ENCODE measurements at regions not wholly inside any gene's neighbourhood (a gene's known extent, or its start where the extent isn't known, plus 50 kb on each side); places are given as distances from the start of the nearest gene placed in this dataset.

DNA sequence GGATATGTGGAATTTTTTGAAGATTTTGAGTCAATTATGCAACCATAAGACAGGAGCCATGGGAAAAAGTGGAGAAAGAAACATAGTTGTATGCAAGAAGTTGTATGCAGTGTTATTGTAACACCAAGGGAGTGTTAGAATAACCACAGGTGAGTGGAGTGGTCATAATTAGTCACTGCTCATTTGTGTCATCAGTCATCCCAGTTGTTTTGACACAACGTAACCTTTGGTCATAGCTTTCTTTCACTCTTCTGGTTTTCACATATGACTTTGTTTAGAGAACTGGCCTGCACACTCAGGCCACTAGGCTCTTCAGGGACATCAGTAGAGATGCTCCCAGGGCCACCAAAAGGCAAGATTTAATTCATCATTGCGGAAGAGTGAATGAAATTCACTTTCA, 158.7 kb upstream of the HMHB1 start:
- POLR2A ChIA-PET (ENCODE audit: partially characterized antibody), result no interaction called here
- Histone ChIP-seq H2BK12ac (ENCODE audit: low read depth, low read length) (no peak overlapping the region), H3K9me3 (ENCODE audit: insufficient read depth in 2 of 2, low read depth in 1 of 2, low read length in 1 of 2) (no peaks in the 10 kb centered on the region), H3K4me2 (ENCODE audit: insufficient read depth in 1 of 2, low read depth in 2 of 2, low read length in 2 of 2) (no peak overlapping the region), H3K9ac (replicated peaks in 1 of 4; ENCODE audit: extremely low read depth in 1 of 4, low read depth in 3 of 4, low read length in 3 of 4) (no peak overlapping the region), H3K23me2 (ENCODE audit: low read depth, low read length) (no peaks in the 10 kb centered on the region), H2BK120ac (replicated peaks; ENCODE audit: low read depth, low read length) (no peak overlapping the region), H3K23ac (ENCODE audit: insufficient read length) (no peak overlapping the region), H3K36me3 (ENCODE audit: control insufficient read depth in 2 of 4, insufficient read depth in 4 of 4, low read length in 3 of 4) (no peaks in the 10 kb centered on the region), H2BK15ac (ENCODE audit: low read length) (no peak overlapping the region), H2AK5ac (ENCODE audit: low read depth, low read length) (no peak overlapping the region), H3K18ac (ENCODE audit: extremely low read depth, low read length) (no peak overlapping the region), H4K91ac (replicated peaks; ENCODE audit: insufficient read length, low read length) (no peak overlapping the region), H3K56ac (replicated peaks; ENCODE audit: insufficient read length, low read depth, low read length) (no peak overlapping the region), H2BK20ac (ENCODE audit: low read length) (no peak overlapping the region), H3K4ac (replicated peaks; ENCODE audit: insufficient read length, low read depth, low read length) (no peak overlapping the region), H2AFZ (ENCODE audit: low read length) (no peak overlapping the region), H4K20me1 (replicated peaks in 1 of 2; ENCODE audit: control insufficient read depth in 1 of 2, insufficient read depth in 2 of 2, low read length in 2 of 2) (no peaks in the 10 kb centered on the region), H4K5ac (ENCODE audit: insufficient read length, low read depth, low read length) (no peak overlapping the region), H3K4me3 (ENCODE audit: extremely low read depth in 1 of 4, insufficient read depth in 2 of 4, low read depth in 3 of 4, low read length in 4 of 4) (no peak overlapping the region), H3K14ac (ENCODE audit: insufficient read length) (no peak overlapping the region), H3K27me3 (replicated peaks in 1 of 4; ENCODE audit: control insufficient read depth in 3 of 4, extremely low read depth in 1 of 4, insufficient read depth in 3 of 4, low read length in 3 of 4) (no peaks in the 10 kb centered on the region), H2BK5ac (ENCODE audit: low read depth, low read length) (no peak overlapping the region), H3K79me2 (ENCODE audit: control insufficient read depth in 1 of 2, insufficient read depth in 2 of 2, low read length in 2 of 2) (no peaks in the 10 kb centered on the region), H4K8ac (ENCODE audit: extremely low read depth, insufficient read depth, low read length) (no peak overlapping the region), H3K4me1 (replicated peaks in 1 of 4; ENCODE audit: control insufficient read depth in 3 of 4, insufficient read depth in 4 of 4, low read length in 3 of 4) (no peaks in the 10 kb centered on the region), H3K79me1 (ENCODE audit: low read depth, low read length) (no peaks in the 10 kb centered on the region), H3K27ac (ENCODE audit: low read depth, low read length) (no peak overlapping the region)
- CTCF ChIA-PET (ENCODE audit: partially characterized antibody), result no interaction called here
- 92% methylated on average over 2 of the region's 2 CpGs; no CpG with 5 or more reads in 1 of the 2 experiments for WGBS, 2 experiments (ENCODE audit: extremely low coverage in 1 of 2, insufficient coverage in 1 of 2, insufficient read length in 1 of 2, insufficient replicate concordance in 2 of 2, low coverage in 1 of 2, low lambda C conversion rate in 2 of 2, missing lambda C conversion rate in 1 of 2)
- DNase-seq (ENCODE audit: low read depth in 1 of 2, low spot score in 2 of 2) (no peak), FAIRE-seq (no peak)
- TF ChIP-seq SRF (IDR thresholded peaks at IDR 0.05; ENCODE audit: low read depth, low read length), result no peak
- TF ChIP-seq SAP30 (IDR thresholded peaks at IDR 0.05; ENCODE audit: insufficient read depth, insufficient replicate concordance, low read length), result no peak
